ENCODE measurements at regions not wholly inside any gene's neighbourhood (a gene's known extent, or its start where the extent isn't known, plus 50 kb on each side); places are given as distances from the start of the nearest gene placed in this dataset.
"Not testable (repeated sequence)": the region's sequence is repeated elsewhere in the genome, so short reads cannot be mapped to it uniquely, and the experiment has no call there.

GRCh38 chr14:45893127-45893526 is 640.1 kb upstream of the MIS18BP1 start:
- TF ChIP-seq POLR2A (IDR thresholded peaks at IDR 0.05) = no peak
- no peak for TF ChIP-seq CTCF (IDR thresholded peaks at IDR 0.05)
- DNase-seq (no peak), ATAC-seq (no peak)
- intact Hi-C loops (cut with DNase I) = no loop called here
- Histone ChIP-seq H3K4me3 (no peak overlapping the region), H3K9me3 (no peaks in the 10 kb centered on the region), H3K27ac (no peak overlapping the region), H3K36me3 (replicated peaks in 1 of 2; ENCODE audit: insufficient read depth in 1 of 2, low read depth in 2 of 2) (no peaks in the 10 kb centered on the region), H3K4me1 (no peaks in the 10 kb centered on the region), H3K27me3 (no peaks in the 10 kb centered on the region)
- 25 to 39% methylated on average over 3 of the region's 3 CpGs for WGBS, 2 donors

- H3K9me3 ChIP-seq = no peaks in the 10 kb centered on the region
- ATAC-seq = no peak
- H3K4me3 ChIP-seq = no peak overlapping the region
- peak in 2 of 4 donors; percentile 2 to 51 for DNase-seq
- intact Hi-C loops (cut with DNase I) = no loop called here
- no peaks in the 10 kb centered on the region for H3K4me1 ChIP-seq
- H3K36me3 ChIP-seq (replicated peaks in 1 of 2; ENCODE audit: insufficient read depth in 1 of 2, low read depth in 2 of 2) = no peaks in the 10 kb centered on the region
- no peak overlapping the region for H3K27ac ChIP-seq
- TF ChIP-seq POLR2A (IDR thresholded peaks at IDR 0.05) = no peak
- no peak for TF ChIP-seq CTCF (IDR thresholded peaks at IDR 0.05)
- WGBS, 2 donors = 30 to 55% methylated on average over 18 of the region's 18 CpGs
- H3K27me3 ChIP-seq = no peaks in the 10 kb centered on the region
Observed at GRCh38 chr14:45891417-45892080, 638.5 kb upstream of the MIS18BP1 start.

- DNase-seq; H3K27ac ChIP-seq; H3K4me3 ChIP-seq; ATAC-seq; H3K4me1 ChIP-seq; H3K27me3 ChIP-seq; H3K9me3 ChIP-seq; intact Hi-C loops (cut with DNase I); H3K36me3 ChIP-seq (replicated peaks in 1 of 2; ENCODE audit: insufficient read depth in 1 of 2, low read depth in 2 of 2): not testable (repeated sequence)
- WGBS, 2 donors = 75 to 84% methylated on average over 23 to 28 of the region's 28 CpGs
Observed at GRCh38 chr14:45888766-45889285, 635.8 kb upstream of the MIS18BP1 start.

- WGBS, 2 donors = 58 to 62% methylated on average over 4 of the region's 4 CpGs
- ATAC-seq (no peak), DNase-seq (no peak)
- TF ChIP-seq CTCF (IDR thresholded peaks at IDR 0.05) (no peak), POLR2A (IDR thresholded peaks at IDR 0.05) (no peak)
- intact Hi-C loops (cut with DNase I) = no loop called here
- Histone ChIP-seq H3K9me3 (no peaks in the 10 kb centered on the region), H3K27ac (no peak overlapping the region), H3K4me1 (no peaks in the 10 kb centered on the region), H3K36me3 (replicated peaks in 1 of 2; ENCODE audit: insufficient read depth in 1 of 2, low read depth in 2 of 2) (no peaks in the 10 kb centered on the region), H3K4me3 (no peak overlapping the region), H3K27me3 (no peaks in the 10 kb centered on the region)
Observed at GRCh38 chr14:45877981-45878380, 625.0 kb upstream of the MIS18BP1 start.

GRCh38 chr14:45868863-45869262 is 615.9 kb upstream of the MIS18BP1 start:
- no peak for DNase-seq
- 62 to 65% methylated on average over 2 of the region's 2 CpGs for WGBS, 2 donors
- H3K9me3 ChIP-seq = no peaks in the 10 kb centered on the region
- no peaks in the 10 kb centered on the region for H3K27me3 ChIP-seq
- intact Hi-C loops (cut with DNase I) = no loop called here
- no peaks in the 10 kb centered on the region for H3K36me3 ChIP-seq (replicated peaks in 1 of 2; ENCODE audit: insufficient read depth in 1 of 2, low read depth in 2 of 2)
- no peak overlapping the region for H3K27ac ChIP-seq
- ATAC-seq = no peak
- H3K4me3 ChIP-seq = no peak overlapping the region
- no peaks in the 10 kb centered on the region for H3K4me1 ChIP-seq
- no peak for TF ChIP-seq POLR2A (IDR thresholded peaks at IDR 0.05)
- TF ChIP-seq CTCF (IDR thresholded peaks at IDR 0.05) = no peak
